Stomach smooth muscle (tissue), 2 donors: ENCODE measurements at regions not wholly inside any gene's neighbourhood (a gene's known extent, or its start where the extent isn't known, plus 50 kb on each side); places are given as distances from the start of the nearest gene placed in this dataset.

Source experiments
- H3K27ac ChIP-seq: one replicate; pipeline ENCODE4 v1.7.0; 2013; ENCODE audit warnings: mild to moderate bottlenecking, low read length, inconsistent platforms
- H3K27me3 ChIP-seq, 2 donors: one replicate each; pipeline ENCODE4 v1.7.0; 2013; ENCODE audit warnings: low read length in 2 of 2; ENCODE audit not compliant: insufficient read depth in 2 of 2, control insufficient read depth in 1 of 2
- H3K36me3 ChIP-seq, 2 donors: one replicate each; pipeline ENCODE4 v1.7.0; 2013; ENCODE audit warnings: low read length in 2 of 2; ENCODE audit not compliant: control insufficient read depth in 2 of 2, insufficient read depth in 2 of 2
- H3K4me1 ChIP-seq: one replicate; pipeline ENCODE4 v1.7.0; 2013; ENCODE audit warnings: low read length; ENCODE audit not compliant: control insufficient read depth, insufficient read depth
- H3K4me3 ChIP-seq, 2 donors: one replicate each; pipeline ENCODE4 v1.7.0; 2013; ENCODE audit warnings: low read length in 2 of 2
- H3K9ac ChIP-seq, 2 donors: one replicate each; pipeline ENCODE4 v1.7.0; 2013; ENCODE audit warnings: low read length in 2 of 2, mild to moderate bottlenecking in 1 of 2
- H3K9me3 ChIP-seq, 2 donors: one replicate each; pipeline ENCODE4 v1.7.0; 2013; ENCODE audit warnings: low read length in 2 of 2; ENCODE audit not compliant: control insufficient read depth in 2 of 2
- donor health status: healthy.
- donor health status: Pancreatic carcinoma.

DNA sequence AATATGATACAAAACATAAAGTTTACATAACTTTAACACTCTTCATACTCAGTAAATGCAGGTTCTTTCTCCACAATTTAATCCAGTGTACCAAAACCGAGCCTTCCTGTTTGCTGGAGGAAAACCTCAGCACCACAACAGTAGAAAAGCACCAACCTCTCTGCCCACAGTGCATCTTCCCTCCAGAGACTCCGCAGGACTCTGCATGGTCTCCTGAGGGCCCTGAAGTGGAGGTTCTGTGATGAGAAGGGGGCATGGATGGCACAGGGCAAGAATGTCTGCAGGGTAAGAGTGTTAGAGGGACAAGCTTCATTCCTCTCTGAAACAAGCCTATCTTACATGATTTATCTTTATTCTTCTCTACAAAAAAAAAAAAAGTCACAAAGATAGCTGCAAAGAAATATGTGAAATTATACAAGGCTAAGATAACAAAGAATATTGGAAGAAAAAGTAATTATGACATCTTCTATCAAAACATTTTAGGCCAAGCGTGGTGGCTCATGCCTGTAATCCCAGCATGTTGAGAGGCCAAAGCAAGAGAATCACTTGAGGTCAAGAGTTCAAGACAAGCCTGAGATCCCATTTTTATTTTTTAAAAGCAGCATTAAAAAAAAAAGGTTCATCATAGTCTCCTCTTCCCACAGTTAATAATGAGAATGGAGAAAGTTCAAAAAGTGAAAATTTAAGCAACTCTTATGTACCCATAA, 102.0 kb downstream of the VPREB1 start:
- H3K9me3 ChIP-seq = no peaks in the 10 kb centered on the region
- no peak overlapping the region for H3K4me3 ChIP-seq
- peaks cover 4 to 39% of the 10 kb centered on the region in 2 donors for H3K27me3 ChIP-seq
- no peak overlapping the region for H3K9ac ChIP-seq
- no peaks in the 10 kb centered on the region for H3K4me1 ChIP-seq
- no peaks in the 10 kb centered on the region for H3K36me3 ChIP-seq
- H3K27ac ChIP-seq = no peak overlapping the region

DNA sequence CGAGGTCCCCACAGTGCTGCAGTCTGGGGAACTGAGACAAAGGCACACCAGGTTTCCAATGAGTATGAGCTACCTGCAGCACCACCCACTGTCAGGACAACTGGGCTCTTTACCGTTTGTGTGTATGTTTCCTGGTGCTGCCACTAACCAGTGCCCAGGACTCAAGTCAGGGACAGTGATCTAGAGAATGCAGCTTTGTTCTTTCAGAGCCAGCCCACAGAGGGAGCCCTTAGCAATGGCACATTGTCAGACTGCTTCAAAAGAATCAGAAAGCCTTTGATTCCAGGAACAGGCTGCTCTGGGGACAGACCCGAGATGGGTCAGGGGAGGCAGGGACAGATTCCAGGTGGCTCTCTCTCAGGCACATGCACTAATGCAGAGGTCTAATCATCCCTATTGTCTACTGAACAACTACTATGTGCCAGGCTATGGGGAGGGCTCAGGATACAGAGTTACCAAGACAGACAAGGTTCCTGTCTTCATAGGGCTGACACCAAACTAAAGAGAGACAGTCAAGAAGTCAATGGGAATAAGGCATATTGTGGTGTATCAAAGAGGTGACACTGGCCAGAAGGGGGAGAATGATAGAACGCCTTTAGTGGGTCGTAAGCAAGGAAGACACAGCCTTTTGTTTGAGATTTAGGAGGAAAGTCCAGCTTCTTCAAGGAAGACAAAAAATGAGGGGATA, 103.7 kb downstream of the VPREB1 start:
- Histone ChIP-seq H3K4me1 (no peaks in the 10 kb centered on the region), H3K9ac (no peak overlapping the region), H3K27ac (no peak overlapping the region), H3K9me3 (no peaks in the 10 kb centered on the region), H3K27me3 (peaks cover 4 to 34% of the 10 kb centered on the region in 2 donors), H3K36me3 (no peaks in the 10 kb centered on the region), H3K4me3 (no peak overlapping the region)

DNA sequence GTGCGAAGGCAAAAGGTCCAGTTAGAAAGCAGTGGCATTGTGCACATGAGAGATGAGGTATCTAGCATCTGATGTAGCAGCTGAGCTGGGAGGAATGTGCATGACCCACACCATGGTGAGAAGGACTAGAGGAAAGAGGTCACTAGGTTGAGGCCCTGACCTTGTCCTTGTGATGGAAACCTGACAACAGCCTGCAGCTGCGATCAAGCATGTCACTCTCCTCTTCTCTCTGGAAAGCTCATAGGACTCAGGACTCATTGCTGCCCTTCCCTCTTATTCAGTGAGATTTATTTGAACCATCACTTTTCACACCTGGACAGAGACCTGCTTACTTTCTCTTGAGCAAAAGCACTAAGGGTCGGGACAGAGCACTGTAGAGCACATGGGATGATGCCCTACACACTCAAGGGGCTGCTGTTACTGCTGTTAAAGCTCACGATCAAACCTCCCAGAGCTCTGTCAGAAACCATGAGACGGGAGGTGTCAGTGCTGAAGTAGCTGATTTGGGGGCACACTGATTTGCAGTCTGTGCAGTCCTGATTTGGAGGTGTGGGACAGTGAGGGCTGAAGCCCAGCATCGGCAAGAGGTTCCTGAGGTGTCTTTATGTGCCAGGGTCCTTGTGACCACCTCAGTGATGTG, 104.3 kb downstream of the VPREB1 start:
- H3K9ac ChIP-seq = no peak overlapping the region
- no peak overlapping the region for H3K4me3 ChIP-seq
- H3K27me3 ChIP-seq = peaks cover 5 to 34% of the 10 kb centered on the region in 2 donors
- H3K4me1 ChIP-seq = no peaks in the 10 kb centered on the region
- H3K9me3 ChIP-seq = no peaks in the 10 kb centered on the region
- H3K27ac ChIP-seq = no peak overlapping the region
- H3K36me3 ChIP-seq = no peaks in the 10 kb centered on the region

DNA sequence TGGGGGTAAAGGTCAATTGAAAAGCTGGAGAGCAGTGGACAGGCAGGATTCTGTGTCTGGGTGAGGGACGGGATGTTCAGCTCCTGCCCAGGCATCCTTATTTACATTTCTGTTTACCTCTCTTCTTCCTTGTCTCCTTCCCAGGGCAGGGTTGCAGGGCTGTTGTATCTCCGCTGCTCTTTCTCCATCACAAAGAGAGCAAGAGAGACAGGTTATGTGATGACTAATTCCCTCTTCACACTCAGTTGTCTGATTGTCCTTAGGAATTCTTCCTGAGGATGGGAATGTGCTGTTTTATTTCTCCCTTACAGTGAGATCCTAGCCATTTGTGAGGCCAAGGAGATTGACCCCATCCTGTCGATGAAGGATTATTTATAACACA, 104.9 kb downstream of the VPREB1 start:
- no peaks in the 10 kb centered on the region for H3K36me3 ChIP-seq
- no peak overlapping the region for H3K27ac ChIP-seq
- no peaks in the 10 kb centered on the region for H3K9me3 ChIP-seq
- no peaks in the 10 kb centered on the region for H3K4me1 ChIP-seq
- no peak overlapping the region for H3K4me3 ChIP-seq
- no peak overlapping the region for H3K9ac ChIP-seq
- H3K27me3 ChIP-seq = peaks cover 7 to 34% of the 10 kb centered on the region in 2 donors

DNA sequence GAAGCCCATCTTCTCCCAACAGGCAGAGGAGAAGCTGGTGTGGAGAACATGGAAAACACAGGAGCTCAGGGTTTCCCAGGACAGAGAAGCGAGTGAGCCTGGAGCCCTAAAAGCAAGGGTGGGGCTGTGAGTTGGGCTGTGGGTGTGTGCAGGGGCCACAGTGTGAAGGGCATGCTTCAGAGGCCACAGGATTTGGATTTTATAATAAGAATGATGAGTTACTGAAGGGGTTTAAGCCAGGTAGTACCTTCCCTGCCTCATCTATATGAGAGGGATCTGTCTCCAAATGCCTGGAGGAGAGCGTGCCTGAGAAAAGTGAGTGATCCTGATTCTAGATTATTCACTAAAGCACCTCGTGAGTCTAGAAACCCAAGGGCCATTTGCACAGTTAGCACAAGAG, 106.8 kb downstream of the VPREB1 start:
- H3K27me3 ChIP-seq = peaks cover 10 to 41% of the 10 kb centered on the region in 2 donors
- H3K9ac ChIP-seq = no peak overlapping the region

DNA sequence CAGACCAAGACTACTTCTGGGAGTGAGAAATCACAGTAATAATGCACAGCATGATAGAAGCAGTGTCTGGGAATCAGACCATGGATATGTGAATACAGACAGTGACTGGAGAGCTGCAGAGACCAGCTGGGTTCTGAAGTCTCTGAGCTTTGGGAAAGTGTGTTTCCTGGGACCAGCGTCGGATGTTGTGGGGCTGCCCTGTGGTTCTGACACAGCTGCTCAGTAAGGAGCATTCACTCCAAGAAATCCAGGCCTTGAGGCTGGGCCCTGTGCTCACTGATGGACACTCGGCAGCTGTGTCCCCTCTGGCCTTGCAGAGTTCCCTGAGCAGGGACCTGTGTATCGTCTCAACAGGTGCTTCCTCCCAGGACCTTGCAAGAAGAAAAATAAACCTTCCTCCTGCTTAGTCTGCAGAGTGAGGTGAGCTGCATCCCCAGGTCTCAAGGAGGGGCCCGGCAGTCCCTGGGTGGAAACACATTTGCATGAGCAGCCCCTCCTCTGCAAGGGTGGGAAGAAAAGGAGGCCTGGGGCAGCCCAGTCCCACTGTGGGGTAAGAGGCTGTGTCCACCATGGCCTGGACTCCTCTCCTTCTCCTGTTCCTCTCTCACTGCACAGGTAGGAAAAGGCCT, 107.9 kb downstream of the VPREB1 start:
- Histone ChIP-seq H3K9me3 (no peaks in the 10 kb centered on the region), H3K9ac (no peak overlapping the region), H3K27me3 (peaks cover 13 to 38% of the 10 kb centered on the region in 2 donors), H3K27ac (no peak overlapping the region), H3K4me3 (no peak overlapping the region), H3K4me1 (no peaks in the 10 kb centered on the region), H3K36me3 (no peaks in the 10 kb centered on the region)

More for the DNA sequence above, 106.8 kb downstream of the VPREB1 start:
- Histone ChIP-seq H3K9me3 (no peaks in the 10 kb centered on the region), H3K36me3 (no peaks in the 10 kb centered on the region), H3K4me1 (no peaks in the 10 kb centered on the region), H3K27ac (no peak overlapping the region), H3K4me3 (no peak overlapping the region)

DNA sequence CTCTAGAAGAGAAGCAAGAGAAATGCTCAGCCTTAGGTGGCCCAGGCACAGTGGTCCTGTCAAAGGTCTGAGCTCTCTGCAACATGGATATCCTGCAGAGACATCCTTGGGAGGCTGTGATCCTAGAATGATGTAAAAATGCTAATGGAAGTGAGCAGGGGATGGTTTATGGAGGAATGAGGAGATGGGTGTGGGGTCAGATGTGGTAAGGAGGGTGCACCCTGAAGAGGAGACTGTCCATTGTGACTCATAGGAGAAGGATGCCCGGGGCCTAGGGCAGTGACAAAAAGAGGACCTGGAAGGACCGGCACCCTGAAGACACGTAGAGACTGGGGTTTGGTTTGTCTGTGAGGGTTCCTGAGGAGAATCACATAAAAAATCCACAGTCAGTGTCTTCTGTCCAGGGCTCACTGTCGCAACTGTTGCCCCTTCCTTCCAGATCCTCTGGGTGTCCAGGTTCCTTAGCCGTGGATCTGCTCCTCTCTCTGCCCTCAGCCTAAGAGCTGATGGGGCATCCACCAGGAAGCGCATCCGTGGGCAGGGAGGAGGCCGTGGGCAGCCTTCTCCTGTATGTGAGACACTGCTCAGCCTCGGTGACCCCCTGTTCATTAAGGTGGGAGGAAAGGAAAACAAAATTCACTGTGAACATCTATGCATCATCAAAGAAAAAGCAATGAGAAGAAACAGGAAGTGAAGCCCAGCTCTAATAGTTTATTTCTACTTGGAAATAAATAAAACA, 110.7 kb downstream of the VPREB1 start:
- Histone ChIP-seq H3K36me3 (no peaks in the 10 kb centered on the region), H3K4me1 (no peaks in the 10 kb centered on the region)

DNA sequence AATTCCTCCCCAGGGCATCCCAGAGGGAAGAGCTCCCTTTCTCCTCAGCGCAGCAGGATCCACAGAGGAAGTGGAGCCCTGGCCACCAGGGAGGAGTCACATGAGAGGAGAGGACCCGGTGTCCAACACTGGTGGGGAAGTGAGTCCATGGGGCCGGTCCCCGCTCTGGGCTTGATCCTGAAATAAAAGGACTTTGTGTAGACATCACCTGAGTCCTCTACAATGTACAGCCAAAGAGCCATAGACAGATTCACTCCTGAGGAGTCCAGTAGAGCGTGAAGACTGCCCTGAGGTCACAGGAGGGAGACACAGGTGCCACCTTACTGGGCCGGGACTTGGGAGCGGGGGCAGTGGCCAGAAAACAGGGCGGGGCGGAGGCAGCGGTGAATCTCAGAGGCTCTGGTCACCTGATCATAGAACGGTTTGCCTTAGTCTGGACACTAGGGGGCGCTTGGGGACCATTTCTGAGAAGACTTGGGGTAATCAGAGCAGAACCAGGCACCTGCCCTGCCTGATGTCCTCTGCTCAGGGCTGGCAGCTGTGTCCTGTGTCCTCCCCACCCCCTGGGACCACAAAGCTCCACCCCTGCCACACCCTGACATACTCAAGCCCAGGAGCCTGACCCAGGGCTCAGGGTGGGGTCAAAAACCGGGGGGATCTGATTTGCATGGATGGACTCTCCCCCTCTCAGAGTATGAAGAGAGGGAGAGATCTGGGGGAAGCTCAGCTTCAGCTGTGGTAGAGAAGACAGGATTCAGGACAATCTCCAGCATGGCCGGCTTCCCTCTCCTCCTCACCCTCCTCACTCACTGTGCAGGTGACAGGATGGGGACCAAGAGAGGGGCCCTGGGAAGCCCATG, 112.7 kb downstream of the VPREB1 start:
- Histone ChIP-seq H3K4me1 (no peaks in the 10 kb centered on the region), H3K27me3 (peaks cover 9 to 16% of the 10 kb centered on the region in 2 donors), H3K27ac (no peak overlapping the region), H3K4me3 (no peak overlapping the region), H3K9ac (no peak overlapping the region), H3K36me3 (no peaks in the 10 kb centered on the region), H3K9me3 (no peaks in the 10 kb centered on the region)

More for the DNA sequence above, 110.7 kb downstream of the VPREB1 start:
- H3K27ac ChIP-seq = no peak overlapping the region
- no peaks in the 10 kb centered on the region for H3K9me3 ChIP-seq
- no peak overlapping the region for H3K4me3 ChIP-seq
- H3K9ac ChIP-seq = no peak overlapping the region
- H3K27me3 ChIP-seq = peaks cover 9 to 20% of the 10 kb centered on the region in 2 donors

DNA sequence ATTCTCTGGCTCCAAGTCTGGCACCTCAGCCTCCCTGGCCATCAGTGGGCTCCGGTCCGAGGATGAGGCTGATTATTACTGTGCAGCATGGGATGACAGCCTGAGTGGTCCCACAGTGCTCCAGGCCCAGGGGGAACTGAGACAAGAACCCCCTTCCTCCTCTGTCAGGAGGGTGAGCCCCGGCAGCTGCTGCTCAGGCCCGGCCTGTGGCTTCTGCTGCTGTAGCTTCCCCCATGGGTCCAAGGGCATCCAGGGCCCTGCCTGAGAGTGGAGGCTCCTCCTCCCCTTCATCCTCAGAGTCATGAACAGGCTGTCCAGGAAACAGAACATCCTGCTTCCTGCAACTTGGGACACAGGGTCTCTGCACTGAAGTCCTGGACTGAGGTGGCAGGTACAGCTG, 113.6 kb downstream of the VPREB1 start:
- Histone ChIP-seq H3K9ac (no peak overlapping the region), H3K27ac (no peak overlapping the region), H3K9me3 (no peaks in the 10 kb centered on the region), H3K36me3 (no peaks in the 10 kb centered on the region), H3K27me3 (peaks cover 9 to 20% of the 10 kb centered on the region in 2 donors), H3K4me3 (no peak overlapping the region), H3K4me1 (no peaks in the 10 kb centered on the region)
